ENCODE measurements at regions not wholly inside any gene's neighbourhood (a gene's known extent, or its start where the extent isn't known, plus 50 kb on each side); places are given as distances from the start of the nearest gene placed in this dataset.

DNA sequence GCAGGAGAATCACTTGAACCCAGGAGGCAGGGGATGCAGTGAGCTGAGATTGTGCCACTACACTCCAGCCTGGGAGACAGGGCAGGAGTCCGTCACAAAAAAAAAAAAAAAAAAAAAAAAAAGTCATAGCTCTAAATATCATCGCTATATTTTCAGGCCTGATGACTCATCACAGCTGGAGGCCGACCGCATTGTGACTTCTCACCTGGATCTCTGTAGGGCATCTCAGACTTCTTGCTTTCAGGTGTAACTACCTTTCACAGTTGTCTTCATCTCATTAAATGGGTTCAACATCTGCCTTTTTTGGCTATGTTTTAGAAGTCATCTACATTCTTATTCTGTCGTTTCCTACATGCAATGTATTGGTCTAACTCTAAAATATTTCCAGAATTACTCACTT, 353.1 kb upstream of the MON1B start:
- no peak overlapping the region for H3K4me3 ChIP-seq
- no peaks in the 10 kb centered on the region for H3K4me1 ChIP-seq
- 82 to 86% (median 83%) methylated on average over 5 of the region's 5 CpGs for WGBS, 3 donors
- no peak overlapping the region for H3K27ac ChIP-seq
- TF ChIP-seq, protein P1, sequence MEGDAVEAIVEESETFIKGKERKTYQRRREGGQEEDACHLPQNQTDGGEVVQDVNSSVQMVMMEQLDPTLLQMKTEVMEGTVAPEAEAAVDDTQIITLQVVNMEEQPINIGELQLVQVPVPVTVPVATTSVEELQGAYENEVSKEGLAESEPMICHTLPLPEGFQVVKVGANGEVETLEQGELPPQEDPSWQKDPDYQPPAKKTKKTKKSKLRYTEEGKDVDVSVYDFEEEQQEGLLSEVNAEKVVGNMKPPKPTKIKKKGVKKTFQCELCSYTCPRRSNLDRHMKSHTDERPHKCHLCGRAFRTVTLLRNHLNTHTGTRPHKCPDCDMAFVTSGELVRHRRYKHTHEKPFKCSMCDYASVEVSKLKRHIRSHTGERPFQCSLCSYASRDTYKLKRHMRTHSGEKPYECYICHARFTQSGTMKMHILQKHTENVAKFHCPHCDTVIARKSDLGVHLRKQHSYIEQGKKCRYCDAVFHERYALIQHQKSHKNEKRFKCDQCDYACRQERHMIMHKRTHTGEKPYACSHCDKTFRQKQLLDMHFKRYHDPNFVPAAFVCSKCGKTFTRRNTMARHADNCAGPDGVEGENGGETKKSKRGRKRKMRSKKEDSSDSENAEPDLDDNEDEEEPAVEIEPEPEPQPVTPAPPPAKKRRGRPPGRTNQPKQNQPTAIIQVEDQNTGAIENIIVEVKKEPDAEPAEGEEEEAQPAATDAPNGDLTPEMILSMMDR (IDR thresholded peaks at IDR 0.05) = no peak
- no peaks in the 10 kb centered on the region for H3K9me3 ChIP-seq
- intact Hi-C loops (cut with DNase I) = no loop called here
- no peaks in the 10 kb centered on the region for H3K27me3 ChIP-seq (ENCODE audit: insufficient read depth in 3 of 3, low read length in 2 of 3)
- ATAC-seq = no peak
- no peak for DNase-seq
- no peaks in the 10 kb centered on the region for H3K36me3 ChIP-seq (ENCODE audit: insufficient read depth in 1 of 2, low read depth in 1 of 2)

DNA sequence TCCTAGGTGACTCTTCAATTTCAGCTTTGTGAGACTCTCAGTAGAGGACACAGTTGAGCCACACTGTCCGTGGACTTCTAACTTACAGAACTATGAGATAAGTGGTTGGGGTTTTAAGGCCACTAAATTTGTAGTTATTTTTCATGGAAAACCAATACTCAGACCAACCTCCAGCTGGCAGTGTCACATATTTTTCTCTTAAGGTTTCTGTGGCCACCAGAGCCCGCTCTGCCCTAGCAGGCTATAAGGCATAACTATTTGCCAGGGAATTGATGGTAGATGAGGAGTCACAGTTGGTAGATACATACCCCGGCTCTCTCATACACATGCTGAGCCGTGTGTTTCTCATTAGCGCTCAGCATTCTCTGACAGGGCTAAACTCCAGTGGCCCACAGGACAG, 336.8 kb upstream of the MON1B start:
- H3K36me3 ChIP-seq (ENCODE audit: insufficient read depth in 1 of 2, low read depth in 1 of 2) = no peaks in the 10 kb centered on the region
- H3K4me1 ChIP-seq = no peaks in the 10 kb centered on the region
- WGBS, 3 donors = 83 to 85% (median 83%) methylated on average over 5 of the region's 5 CpGs
- H3K4me3 ChIP-seq = no peak overlapping the region
- intact Hi-C loops (cut with DNase I) = no loop called here
- H3K9me3 ChIP-seq = no peaks in the 10 kb centered on the region
- H3K27me3 ChIP-seq (ENCODE audit: insufficient read depth in 3 of 3, low read length in 2 of 3) = no peaks in the 10 kb centered on the region
- H3K27ac ChIP-seq = no peak overlapping the region
- ATAC-seq (no peak), DNase-seq (no peak)
- TF ChIP-seq, protein P1 (IDR thresholded peaks at IDR 0.05) = no peak

DNA sequence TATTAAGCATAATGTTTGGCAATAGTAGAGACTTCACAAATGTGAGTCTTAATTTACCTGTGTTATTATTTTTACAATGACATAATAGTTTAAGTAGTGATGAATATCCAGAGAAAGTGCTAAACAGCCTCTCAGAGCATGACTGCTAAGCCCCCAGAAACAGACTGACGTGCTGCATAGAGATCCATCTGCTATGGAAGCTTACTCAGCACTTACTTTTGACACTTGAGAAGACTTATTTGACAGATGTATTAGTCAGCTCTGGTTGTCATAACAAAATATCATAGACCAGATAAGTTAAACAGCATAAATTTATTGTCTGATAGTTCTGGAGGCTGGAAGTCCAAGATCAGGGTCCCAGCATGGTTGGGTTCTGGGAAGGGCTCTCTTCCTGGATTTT, 334.9 kb upstream of the MON1B start:
- no peak overlapping the region for H3K27ac ChIP-seq
- peaks cover 0 to 2% (median 0%) of the 10 kb centered on the region in 3 donors for H3K27me3 ChIP-seq (ENCODE audit: insufficient read depth in 3 of 3, low read length in 2 of 3)
- H3K9me3 ChIP-seq = no peaks in the 10 kb centered on the region
- H3K4me1 ChIP-seq = no peaks in the 10 kb centered on the region
- WGBS, 3 donors = 38 to 63% (median 40%) methylated on average over 1 of the region's 1 CpG
- TF ChIP-seq, protein P1 (IDR thresholded peaks at IDR 0.05) = no peak
- H3K4me3 ChIP-seq = no peak overlapping the region
- H3K36me3 ChIP-seq (ENCODE audit: insufficient read depth in 1 of 2, low read depth in 1 of 2) = no peaks in the 10 kb centered on the region
- DNase-seq (no peak), ATAC-seq (no peak)
- intact Hi-C loops (cut with DNase I) = no loop called here

DNA sequence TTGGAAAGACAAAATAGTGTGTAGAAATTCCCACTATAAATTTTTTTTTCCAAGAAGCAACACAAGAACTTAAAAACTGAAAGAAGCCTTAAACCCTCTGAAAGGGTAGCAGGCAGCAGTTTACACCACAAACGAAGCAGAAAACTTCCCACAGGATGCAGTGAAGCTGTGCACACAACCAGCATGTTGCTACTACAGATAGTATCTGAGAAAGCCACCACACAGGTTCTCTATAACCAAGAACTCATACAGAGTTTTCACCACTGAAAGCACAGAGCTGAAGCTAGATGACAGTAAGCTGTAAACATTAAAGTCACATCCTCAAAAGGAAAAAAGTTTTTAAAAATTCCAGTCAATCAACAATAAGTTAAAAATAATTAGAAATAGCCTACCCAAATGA, 333.6 kb upstream of the MON1B start:
- no peak overlapping the region for H3K4me3 ChIP-seq
- H3K27ac ChIP-seq = no peak overlapping the region
- no peaks in the 10 kb centered on the region for H3K4me1 ChIP-seq
- TF ChIP-seq, protein P1 (IDR thresholded peaks at IDR 0.05) = no peak
- DNase-seq (no peak), ATAC-seq (no peak)
- H3K36me3 ChIP-seq (ENCODE audit: insufficient read depth in 1 of 2, low read depth in 1 of 2) = no peaks in the 10 kb centered on the region
- no peaks in the 10 kb centered on the region for H3K9me3 ChIP-seq
- H3K27me3 ChIP-seq (ENCODE audit: insufficient read depth in 3 of 3, low read length in 2 of 3) = peaks cover 0 to 2% (median 0%) of the 10 kb centered on the region in 3 donors
- intact Hi-C loops (cut with DNase I) = no loop called here
- 28 to 31% (median 29%) methylated on average over 1 of the region's 1 CpG for WGBS, 3 donors

DNA sequence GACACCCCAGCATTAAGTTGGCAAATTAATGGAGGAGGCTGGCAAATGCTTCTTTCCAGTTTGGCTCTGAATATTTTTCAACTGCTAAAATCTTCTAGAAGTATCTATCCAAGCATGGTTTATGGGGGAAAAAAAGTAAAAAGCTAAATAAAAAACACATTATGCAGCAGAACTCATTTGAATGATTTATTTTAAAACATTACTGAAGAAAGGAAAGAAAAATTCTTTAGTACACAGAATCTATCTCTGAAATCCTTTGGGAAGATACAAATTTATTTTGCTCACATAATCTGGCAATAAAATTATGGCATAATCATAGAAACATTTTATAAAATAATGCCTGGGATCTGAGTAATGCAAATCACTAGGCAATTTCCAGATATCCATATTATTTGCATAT, 328.1 kb upstream of the MON1B start:
- intact Hi-C loops (cut with DNase I) = no loop called here
- Histone ChIP-seq H3K9me3 (no peaks in the 10 kb centered on the region), H3K27ac (no peak overlapping the region), H3K36me3 (ENCODE audit: insufficient read depth in 1 of 2, low read depth in 1 of 2) (no peaks in the 10 kb centered on the region), H3K4me3 (no peak overlapping the region), H3K4me1 (no peaks in the 10 kb centered on the region), H3K27me3 (ENCODE audit: insufficient read depth in 3 of 3, low read length in 2 of 3) (peaks cover 0 to 2% (median 0%) of the 10 kb centered on the region in 3 donors)
- DNase-seq = no peak
- no peak for ATAC-seq
- TF ChIP-seq, protein P1 (IDR thresholded peaks at IDR 0.05) = no peak
